ENCODE measurements at regions not wholly inside any gene's neighbourhood (a gene's known extent, or its start where the extent isn't known, plus 50 kb on each side); places are given as distances from the start of the nearest gene placed in this dataset.

- TF ChIP-seq CTCF (IDR thresholded peaks at IDR 0.05): no peak
- TF ChIP-seq POLR2AphosphoS5 (IDR thresholded peaks at IDR 0.05): no peak
Observed at GRCh38 chr1:79981481-79981880, 975.0 kb upstream of the ADGRL4 start.

All from breast epithelium (tissue), 3 donors.